IMR-90 (cell line): ENCODE measurements at regions not wholly inside any gene's neighbourhood (a gene's known extent, or its start where the extent isn't known, plus 50 kb on each side); places are given as distances from the start of the nearest gene placed in this dataset.

Experiments
- ATAC-seq: fragments of 200-7000 bp; cut with Tn5 transposase; 2 replicates; pipeline ENCODE4 v1.9.1; 2020; ENCODE audit warnings: low read depth, mild to moderate bottlenecking, moderate library complexity
- BruUV-seq: library from RNA; stranded (reverse); fragments of 400-500 nt; replicated peaks from 2 replicates; lab custom pipeline; 2021; lab: Mats Ljungman, UMichigan
- CTCF ChIA-PET: fragments of 300-600 bp; formaldehyde crosslinking; extraction: SDS; loops from one replicate; lab custom pipeline; 2021; ENCODE audit warnings: antibody characterized with exemption; lab: Yijun Ruan, JAX
- POLR2A ChIA-PET: fragments of 300-600 bp; sonication (Branson Sonifier 250); formaldehyde crosslinking; loops from one replicate; lab custom pipeline; 2022; ENCODE audit warnings: antibody characterized with exemption; ENCODE audit not compliant: unreplicated experiment; lab: Charles Lee
- DNase-seq: peaks from one replicate; pipeline ENCODE4 v3.0.0; 2013
- H2AFZ ChIP-seq: replicated peaks from 2 replicates; pipeline ENCODE3; 2013; ENCODE audit warnings: low read length, mild to moderate bottlenecking; ENCODE audit not compliant: poor library complexity
- H2AK5ac ChIP-seq: 2 replicates; pipeline ENCODE4 v1.6.1; 2013; ENCODE audit warnings: low read depth, low read length, inconsistent platforms
- H2AK9ac ChIP-seq: replicated peaks from 2 replicates; pipeline ENCODE3; 2013; ENCODE audit warnings: mild to moderate bottlenecking, low read depth, low read length, moderate library complexity; ENCODE audit not compliant: poor library complexity
- H2BK120ac ChIP-seq: 2 replicates; pipeline ENCODE4 v1.6.1; 2013; ENCODE audit warnings: low read depth, low read length, inconsistent platforms
- H2BK15ac ChIP-seq: 3 replicates; pipeline ENCODE4 v1.6.1; 2013; ENCODE audit warnings: low read depth, low read length, inconsistent platforms
- H2BK20ac ChIP-seq: 2 replicates; pipeline ENCODE4 v1.6.1; 2013; ENCODE audit warnings: low read depth, mild to moderate bottlenecking, inconsistent platforms, low read length, moderate library complexity
- H2BK5ac ChIP-seq: 2 replicates; pipeline ENCODE4 v1.6.1; 2013; ENCODE audit warnings: mild to moderate bottlenecking, low read depth, low read length, inconsistent platforms; ENCODE audit not compliant: poor library complexity, severe bottlenecking
- H3K14ac ChIP-seq: replicated peaks from 2 replicates; pipeline ENCODE4 v1.6.1; 2013; ENCODE audit warnings: low read depth, low read length, inconsistent platforms
- H3K18ac ChIP-seq: 2 replicates; pipeline ENCODE4 v1.6.1; 2013; ENCODE audit warnings: low read depth, low read length, control low read depth
- H3K23ac ChIP-seq: 2 replicates; pipeline ENCODE4 v1.6.1; 2013; ENCODE audit warnings: low read depth, low read length, inconsistent platforms
- H3K27ac ChIP-seq: 2 replicates; pipeline ENCODE4 v1.5.1; 2013; ENCODE audit warnings: mild to moderate bottlenecking, control low read depth, low read length; ENCODE audit not compliant: insufficient read depth
- H3K27me3 ChIP-seq: 2 replicates; pipeline ENCODE4 v1.6.1; 2013; ENCODE audit warnings: low read length; ENCODE audit not compliant: control insufficient read depth, insufficient read depth
- H3K36me3 ChIP-seq: 2 replicates; pipeline ENCODE4 v1.6.1; 2013; ENCODE audit warnings: low read length, mixed read lengths; ENCODE audit not compliant: control insufficient read depth, insufficient read depth
- H3K4ac ChIP-seq: 2 replicates; pipeline ENCODE4 v1.6.1; 2013; ENCODE audit warnings: low read depth, low read length, inconsistent platforms
- H3K4me1 ChIP-seq: 2 replicates; pipeline ENCODE4 v1.6.1; 2013; ENCODE audit warnings: low read length, mixed read lengths; ENCODE audit not compliant: control insufficient read depth, insufficient read depth
- H3K4me2 ChIP-seq: 2 replicates; pipeline ENCODE4 v1.6.1; 2013; ENCODE audit warnings: low read depth, mild to moderate bottlenecking, control low read depth, low read length, moderate library complexity
- H3K4me3 ChIP-seq: 2 replicates; pipeline ENCODE4 v1.5.1; 2013; ENCODE audit warnings: low read depth, mild to moderate bottlenecking, control low read depth, low read length, moderate library complexity; ENCODE audit not compliant: insufficient read depth
- H3K56ac ChIP-seq: 2 replicates; pipeline ENCODE4 v1.6.1; 2013; ENCODE audit warnings: low read length, inconsistent platforms; ENCODE audit not compliant: insufficient read depth; ENCODE audit errors: extremely low read depth
- H3K79me1 ChIP-seq, 2 experiments: 2 replicates each; pipeline ENCODE4 v1.6.1; 2013; ENCODE audit warnings: low read length in 2 of 2, inconsistent platforms in 1 of 2, low read depth in 1 of 2
- H3K9ac ChIP-seq: 2 replicates; pipeline ENCODE4 v1.6.1; 2013; ENCODE audit warnings: low read depth, low read length, control low read depth
- H3K9me1 ChIP-seq: 2 replicates; pipeline ENCODE4 v1.6.1; 2013; ENCODE audit warnings: low read length, inconsistent platforms; ENCODE audit not compliant: insufficient read depth
- H3K9me3 ChIP-seq: 2 replicates; pipeline ENCODE4 v1.6.1; 2013; ENCODE audit warnings: low read length; ENCODE audit not compliant: control insufficient read depth, insufficient read depth
- H4K20me1 ChIP-seq: 2 replicates; pipeline ENCODE4 v1.6.1; 2013; ENCODE audit warnings: low read length, inconsistent platforms; ENCODE audit not compliant: insufficient read depth
- H4K5ac ChIP-seq: 2 replicates; pipeline ENCODE4 v1.6.1; 2013; ENCODE audit warnings: mild to moderate bottlenecking, low read depth, low read length, control low read depth
- H4K8ac ChIP-seq, 2 experiments: 2 replicates each; pipeline ENCODE4 v1.6.1; 2013; ENCODE audit warnings: low read depth in 2 of 2, low read length in 2 of 2, control low read depth in 1 of 2, inconsistent platforms in 1 of 2
- H4K91ac ChIP-seq: 2 replicates; pipeline ENCODE4 v1.6.1; 2013; ENCODE audit warnings: low read depth, low read length, inconsistent platforms; ENCODE audit not compliant: insufficient read depth
- BHLHE40 ChIP-seq: fragments of 150-350 bp; IDR thresholded peaks from 2 replicates; pipeline ENCODE4 v1.6.1; 2016; ENCODE audit warnings: mild to moderate bottlenecking, low read depth, low read length
- CEBPB ChIP-seq: IDR thresholded peaks from 2 replicates; pipeline ENCODE4 v1.6.1; 2012; ENCODE audit warnings: low read depth, low read length, improper control_type of control experiment
- CHD1 ChIP-seq: IDR thresholded peaks from 2 replicates; pipeline ENCODE4 v1.6.1; 2012; ENCODE audit warnings: low read depth, low read length, improper control_type of control experiment
- CTCF ChIP-seq: conservative IDR thresholded peaks from 2 replicates; pipeline ENCODE4 v1.5.1; 2012; ENCODE audit warnings: mild to moderate bottlenecking, low read depth, low read length, improper control_type of control experiment
- ELK1 ChIP-seq: fragments of 150-350 bp; IDR thresholded peaks from 2 replicates; pipeline ENCODE4 v1.6.1; 2016; ENCODE audit warnings: low read depth, mild to moderate bottlenecking, low read length, moderate library complexity, borderline replicate concordance
- FOS ChIP-seq: fragments of 150-350 bp; IDR thresholded peaks from 2 replicates; pipeline ENCODE4 v1.6.1; 2016; ENCODE audit warnings: low read depth, low read length
- MAFK ChIP-seq: IDR thresholded peaks from 2 replicates; pipeline ENCODE4 v1.6.1; 2012; ENCODE audit warnings: low read depth, low read length, improper control_type of control experiment
- MAZ ChIP-seq: IDR thresholded peaks from 2 replicates; pipeline ENCODE4 v1.6.1; 2012; ENCODE audit warnings: low read depth, mild to moderate bottlenecking, low read length, improper control_type of control experiment, moderate library complexity, borderline replicate concordance
- MXI1 ChIP-seq: IDR thresholded peaks from 2 replicates; pipeline ENCODE4 v1.6.1; 2012; ENCODE audit warnings: low read depth, mild to moderate bottlenecking, low read length, moderate library complexity, borderline replicate concordance
- NFE2L2 ChIP-seq: fragments of 150-350 bp; IDR thresholded peaks from 2 replicates; pipeline ENCODE4 v1.6.1; 2016; ENCODE audit warnings: low read depth, mild to moderate bottlenecking, low read length
- POLR2A ChIP-seq: IDR thresholded peaks from 2 replicates; pipeline ENCODE4 v1.6.1; 2012; ENCODE audit warnings: mild to moderate bottlenecking, low read depth, low read length
- RAD21 ChIP-seq: IDR thresholded peaks from 2 replicates; pipeline ENCODE4 v1.6.1; 2012; ENCODE audit warnings: low read length, improper control_type of control experiment
- RCOR1 ChIP-seq: IDR thresholded peaks from 2 replicates; pipeline ENCODE4 v1.6.1; 2012; ENCODE audit warnings: mild to moderate bottlenecking, low read length, improper control_type of control experiment; ENCODE audit not compliant: insufficient replicate concordance
- RFX5 ChIP-seq: IDR thresholded peaks from 2 replicates; pipeline ENCODE4 v1.8.0; 2012; ENCODE audit warnings: low read depth, mild to moderate bottlenecking, low read length, moderate library complexity
- SMC3 ChIP-seq: fragments of 150-350 bp; IDR thresholded peaks from 2 replicates; pipeline ENCODE4 v1.6.1; 2016; ENCODE audit warnings: low read depth, mild to moderate bottlenecking, antibody characterized with exemption, low read length, moderate library complexity
- USF2 ChIP-seq: fragments of 150-350 bp; IDR thresholded peaks from 2 replicates; pipeline ENCODE4 v1.6.1; 2017; ENCODE audit warnings: mild to moderate bottlenecking, antibody characterized with exemption, low read length, low read depth
- WGBS, 2 experiments: methylation state at CpG; one replicate each; pipeline versions ENCODE4 v1.1.5 to v1.1.7; 2013; ENCODE audit warnings: missing lambda C conversion rate in 2 of 2; ENCODE audit not compliant: insufficient read length in 1 of 2; ENCODE audit errors: extremely low coverage in 2 of 2; 5-methylcytosine and 5-hydroxymethylcytosine counted together
- dilution Hi-C: fragments of 300-500 bp; cut with HindIII; formaldehyde crosslinking; loops from one replicate; pipeline ENCODE4 v1.14.3; 2018; ENCODE audit warnings: low sequenced_read_pairs; ENCODE audit not compliant: unreplicated experiment
- in situ Hi-C: fragments of 300-500 bp; cut with MboI; formaldehyde crosslinking; loops from 3 replicates; pipeline ENCODE4 v1.14.3; 2019; ENCODE audit warnings: low sequenced_read_pairs, inconsistent platforms, mixed read lengths
- intact Hi-C: fragments of 100-400 bp; cut with micrococcal nuclease; formaldehyde crosslinking; loops from 2 replicates; pipeline ENCODE4 v1.10.0; 2022

GRCh38 chr13:54124700-54125099, 1096.1 kb downstream of the OLFM4 start:
- no peak for DNase-seq
- H2BK15ac ChIP-seq: no peak overlapping the region
- H4K20me1 ChIP-seq: no peaks in the 10 kb centered on the region
- intact Hi-C loops (no loop called here), dilution Hi-C loops (no loop called here), in situ Hi-C loops (no loop called here)
- no peak overlapping the region for H4K91ac ChIP-seq
- ATAC-seq: no peak
- WGBS, 2 experiments: no CpG with 5 or more reads among the region's 3 CpGs
- BruUV-seq: no TSS peak
- no peak overlapping the region for H2BK5ac ChIP-seq
- no peak overlapping the region for H2AFZ ChIP-seq
- H3K14ac ChIP-seq: no peak overlapping the region
- ChIA-PET POLR2A (no interaction called here), CTCF (no interaction called here)
- no peaks in the 10 kb centered on the region for H3K79me1 ChIP-seq
- H3K4me1 ChIP-seq: no peaks in the 10 kb centered on the region
- H3K9me1 ChIP-seq: no peaks in the 10 kb centered on the region
- no peaks in the 10 kb centered on the region for H3K36me3 ChIP-seq
- H3K18ac ChIP-seq: no peak overlapping the region
- H2AK9ac ChIP-seq: no peak overlapping the region
- TF ChIP-seq POLR2A (no peak), BHLHE40 (no peak), FOS (no peak), RAD21 (no peak), MAFK (no peak), MAZ (no peak), CTCF (no peak), MXI1 (no peak), USF2 (no peak), NFE2L2 (no peak), CHD1 (no peak), RCOR1 (no peak), RFX5 (no peak), ELK1 (no peak), SMC3 (no peak), CEBPB (no peak)
- no peak overlapping the region for H4K8ac ChIP-seq
- H3K9me3 ChIP-seq: peaks cover 3% of the 10 kb centered on the region; the same call in 1 of the 2 replicates
- H3K4me3 ChIP-seq: no peak overlapping the region
- H3K23ac ChIP-seq: no peak overlapping the region
- H4K5ac ChIP-seq: no peak overlapping the region
- no peak overlapping the region for H2BK20ac ChIP-seq
- H3K27ac ChIP-seq: no peak overlapping the region
- no peak overlapping the region for H3K9ac ChIP-seq
- no peak overlapping the region for H2BK120ac ChIP-seq
- no peaks in the 10 kb centered on the region for H3K27me3 ChIP-seq
- no peak overlapping the region for H3K56ac ChIP-seq
- H3K4ac ChIP-seq: no peak overlapping the region
- H2AK5ac ChIP-seq: no peak overlapping the region
- H3K4me2 ChIP-seq: no peak overlapping the region
